OCI-LY1 (cell line): ENCODE measurements at regions not wholly inside any gene's neighbourhood (a gene's known extent, or its start where the extent isn't known, plus 50 kb on each side); places are given as distances from the start of the nearest gene placed in this dataset.

Source experiments
- H2AFZ ChIP-seq: fragments of 200-600 bp; sonication (generic), shearing (Covaris generic); 2 replicates; pipeline ENCODE4 v1.6.0; 2014; ENCODE audit warnings: antibody characterized with exemption, mild to moderate bottlenecking, low read length
- H3F3A ChIP-seq: fragments of 200-600 bp; sonication (generic), shearing (Covaris generic); 2 replicates; pipeline ENCODE4 v1.6.0; 2014; ENCODE audit warnings: mild to moderate bottlenecking, antibody characterized with exemption, low read length, moderate library complexity; ENCODE audit not compliant: insufficient read depth
- H3K27ac ChIP-seq: fragments of 200-600 bp; sonication (generic); 2 replicates; pipeline ENCODE4 v1.5.1; 2014; ENCODE audit warnings: low read length, mixed run types, mild to moderate bottlenecking, low read depth; ENCODE audit not compliant: poor library complexity, severe bottlenecking
- H3K27me3 ChIP-seq: fragments of 200-600 bp; sonication (generic); 2 replicates; pipeline ENCODE4 v1.6.0; 2014; ENCODE audit warnings: antibody characterized with exemption, mild to moderate bottlenecking, low read length, moderate library complexity; ENCODE audit not compliant: insufficient read depth
- H3K36me3 ChIP-seq: fragments of 200-600 bp; sonication (generic); 2 replicates; pipeline ENCODE4 v1.6.1; 2014; ENCODE audit warnings: mild to moderate bottlenecking, antibody characterized with exemption, low read length, moderate library complexity, mixed read lengths; ENCODE audit not compliant: insufficient read depth
- H3K4me1 ChIP-seq: fragments of 200-600 bp; sonication (generic); 2 replicates; pipeline ENCODE4 v1.5.1; 2014; ENCODE audit warnings: mild to moderate bottlenecking, low read length, moderate library complexity; ENCODE audit not compliant: insufficient read depth, severe bottlenecking
- H3K4me2 ChIP-seq: fragments of 200-600 bp; sonication (generic), shearing (Covaris generic); 2 replicates; pipeline ENCODE4 v1.6.1; 2014; ENCODE audit warnings: low read length
- H3K4me3 ChIP-seq: fragments of 200-600 bp; sonication (generic); 2 replicates; pipeline ENCODE4 v1.5.1; 2014; ENCODE audit warnings: low read length, low read depth, mild to moderate bottlenecking, mixed read lengths; ENCODE audit not compliant: poor library complexity, severe bottlenecking
- H3K79me2 ChIP-seq: fragments of 200-600 bp; shearing (Covaris generic); 2 replicates; pipeline ENCODE4 v1.6.1; 2016; ENCODE audit warnings: mixed run types, low read length, mixed read lengths; ENCODE audit not compliant: insufficient read depth
- H3K9ac ChIP-seq: fragments of 200-600 bp; sonication (generic), shearing (Covaris generic); 2 replicates; pipeline ENCODE4 v1.6.1; 2014; ENCODE audit warnings: mild to moderate bottlenecking, low read length, mixed read lengths
- H3K9me2 ChIP-seq: fragments of 200-600 bp; sonication (generic), shearing (Covaris generic); 2 replicates; pipeline ENCODE4 v1.6.1; 2014; ENCODE audit warnings: low read depth, mild to moderate bottlenecking, low read length, mixed read lengths
- H3K9me3 ChIP-seq: fragments of 200-600 bp; shearing (Covaris generic); 2 replicates; pipeline ENCODE4 v1.6.1; 2014; ENCODE audit warnings: low read length, mixed read lengths
- H4K20me1 ChIP-seq: fragments of 200-600 bp; sonication (generic), shearing (Covaris generic); 2 replicates; pipeline ENCODE4 v1.6.0; 2016; ENCODE audit warnings: mild to moderate bottlenecking, low read length; ENCODE audit not compliant: insufficient read depth
- EZH2 ChIP-seq: fragments of 200-600 bp; sonication (generic), shearing (Covaris generic); IDR thresholded peaks from 2 replicates; pipeline ENCODE4 v1.8.0; 2017; ENCODE audit warnings: borderline replicate concordance, mixed run types, mild to moderate bottlenecking, antibody characterized with exemption, low read length, moderate library complexity, mixed read lengths
- TF ChIP-seq, protein P1 (sequence below): fragments of 200-600 bp; sonication (generic), shearing (Covaris generic); IDR thresholded peaks from 2 replicates; pipeline ENCODE4 v1.5.1; 2017; ENCODE audit warnings: mild to moderate bottlenecking, antibody characterized with exemption, low read length, moderate library complexity, mixed read lengths

DNA sequence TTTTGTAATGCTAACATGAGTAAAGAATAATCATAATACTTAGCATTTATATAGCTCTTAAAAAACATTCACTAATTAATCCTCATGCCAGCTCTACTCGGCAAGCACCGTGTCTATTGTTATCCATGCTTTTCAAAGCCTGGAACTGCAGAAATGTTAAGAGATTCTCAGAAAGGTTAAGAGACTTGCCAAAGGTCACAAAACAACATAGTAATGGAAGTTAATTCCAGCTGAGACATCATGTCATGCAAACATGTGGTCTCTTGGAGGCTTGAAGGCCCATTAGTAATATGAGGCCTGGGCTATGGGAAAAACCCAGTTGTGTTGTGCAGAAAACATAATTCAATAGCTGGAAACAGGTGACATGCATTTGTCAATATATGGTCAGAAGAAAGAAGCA, 389.9 kb upstream of the GOT2 start:
- Histone ChIP-seq H4K20me1 (no peaks in the 10 kb centered on the region), H2AFZ (no peak overlapping the region), H3K36me3 (no peaks in the 10 kb centered on the region), H3K4me1 (no peaks in the 10 kb centered on the region), H3K4me2 (no peak overlapping the region), H3K4me3 (no peak overlapping the region), H3K27ac (no peak overlapping the region), H3K9me2 (no peaks in the 10 kb centered on the region), H3F3A (no peaks in the 10 kb centered on the region), H3K9ac (no peak overlapping the region), H3K79me2 (no peaks in the 10 kb centered on the region), H3K27me3 (no peaks in the 10 kb centered on the region), H3K9me3 (no peaks in the 10 kb centered on the region)
- no peak for TF ChIP-seq EZH2
- TF ChIP-seq, protein P1, sequence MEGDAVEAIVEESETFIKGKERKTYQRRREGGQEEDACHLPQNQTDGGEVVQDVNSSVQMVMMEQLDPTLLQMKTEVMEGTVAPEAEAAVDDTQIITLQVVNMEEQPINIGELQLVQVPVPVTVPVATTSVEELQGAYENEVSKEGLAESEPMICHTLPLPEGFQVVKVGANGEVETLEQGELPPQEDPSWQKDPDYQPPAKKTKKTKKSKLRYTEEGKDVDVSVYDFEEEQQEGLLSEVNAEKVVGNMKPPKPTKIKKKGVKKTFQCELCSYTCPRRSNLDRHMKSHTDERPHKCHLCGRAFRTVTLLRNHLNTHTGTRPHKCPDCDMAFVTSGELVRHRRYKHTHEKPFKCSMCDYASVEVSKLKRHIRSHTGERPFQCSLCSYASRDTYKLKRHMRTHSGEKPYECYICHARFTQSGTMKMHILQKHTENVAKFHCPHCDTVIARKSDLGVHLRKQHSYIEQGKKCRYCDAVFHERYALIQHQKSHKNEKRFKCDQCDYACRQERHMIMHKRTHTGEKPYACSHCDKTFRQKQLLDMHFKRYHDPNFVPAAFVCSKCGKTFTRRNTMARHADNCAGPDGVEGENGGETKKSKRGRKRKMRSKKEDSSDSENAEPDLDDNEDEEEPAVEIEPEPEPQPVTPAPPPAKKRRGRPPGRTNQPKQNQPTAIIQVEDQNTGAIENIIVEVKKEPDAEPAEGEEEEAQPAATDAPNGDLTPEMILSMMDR = no peak

DNA sequence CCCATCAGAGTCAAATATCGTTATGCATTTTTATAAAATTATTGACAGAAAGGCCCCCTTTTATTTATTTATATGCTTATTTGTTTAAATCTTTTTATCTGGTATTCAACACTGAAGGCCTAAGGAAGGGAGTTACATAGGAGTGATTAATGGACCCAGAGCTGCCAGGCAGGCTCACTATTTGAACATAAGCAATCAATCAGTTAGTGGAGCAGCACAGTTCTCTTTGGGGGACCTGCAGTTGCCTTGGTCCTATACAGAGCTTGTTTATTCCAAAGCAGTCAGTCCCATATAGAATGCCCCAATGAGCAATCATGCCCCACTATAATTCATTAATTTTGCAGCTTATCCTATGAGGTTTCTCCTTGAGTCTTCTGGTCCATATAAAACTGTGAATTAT, 389.4 kb upstream of the GOT2 start:
- Histone ChIP-seq H3K4me3 (no peak overlapping the region), H3K27me3 (no peaks in the 10 kb centered on the region), H3F3A (no peaks in the 10 kb centered on the region), H4K20me1 (no peaks in the 10 kb centered on the region), H3K79me2 (no peaks in the 10 kb centered on the region), H3K27ac (no peak overlapping the region), H3K9me3 (no peaks in the 10 kb centered on the region), H3K4me1 (no peaks in the 10 kb centered on the region), H3K9me2 (no peaks in the 10 kb centered on the region), H3K9ac (no peak overlapping the region), H3K4me2 (no peak overlapping the region), H3K36me3 (no peaks in the 10 kb centered on the region), H2AFZ (no peak overlapping the region)
- TF ChIP-seq, protein P1 = no peak
- TF ChIP-seq EZH2 = no peak

- Histone ChIP-seq H4K20me1 (no peaks in the 10 kb centered on the region), H3K4me3 (no peak overlapping the region)
Observed at GRCh38 chr16:59122262-59122537, 388.1 kb upstream of the GOT2 start.

More at GRCh38 chr16:59122262-59122537, 388.1 kb upstream of the GOT2 start:
- no peaks in the 10 kb centered on the region for H3K4me1 ChIP-seq
- no peaks in the 10 kb centered on the region for H3K79me2 ChIP-seq
- no peaks in the 10 kb centered on the region for H3K36me3 ChIP-seq
- H3K27ac ChIP-seq = no peak overlapping the region
- no peaks in the 10 kb centered on the region for H3K9me2 ChIP-seq
- no peak overlapping the region for H3K9ac ChIP-seq
- no peaks in the 10 kb centered on the region for H3K9me3 ChIP-seq
- H3K4me2 ChIP-seq = no peak overlapping the region
- no peaks in the 10 kb centered on the region for H3F3A ChIP-seq
- TF ChIP-seq, protein P1 = no peak
- TF ChIP-seq EZH2 = no peak
- no peaks in the 10 kb centered on the region for H3K27me3 ChIP-seq
- no peak overlapping the region for H2AFZ ChIP-seq
